Activated CD4-positive, alpha-beta T cell treated with anti-CD3 and anti-CD28 coated beads, Interleukin-2, Interleukin-4, amounts not matched to agents 100 ng/mL and 50 ng/mL, durations not matched to agents 16 hours and 8 hours (primary cell): ENCODE measurements at regions not wholly inside any gene's neighbourhood (a gene's known extent, or its start where the extent isn't known, plus 50 kb on each side); places are given as distances from the start of the nearest gene placed in this dataset.

Experiments
- DNase-seq: peaks from one replicate; pipeline ENCODE4 v3.0.0-alpha.2; 2020; ENCODE audit warnings: low spot score

GRCh38 chr2:126579868-126580267 is 76.1 kb upstream of the GYPC start:
- DNase-seq, result no peak

GRCh38 chr2:126586317-126586716 is 69.6 kb upstream of the GYPC start:
- no peak for DNase-seq

- no peak for DNase-seq
Observed at GRCh38 chr2:126599062-126599461, 56.9 kb upstream of the GYPC start.

GRCh38 chr2:126600742-126601141 is 55.2 kb upstream of the GYPC start:
- no peak for DNase-seq

GRCh38 chr2:126602334-126602733 is 53.6 kb upstream of the GYPC start:
- no peak for DNase-seq
